ENCODE measurements at regions not wholly inside any gene's neighbourhood (a gene's known extent, or its start where the extent isn't known, plus 50 kb on each side); places are given as distances from the start of the nearest gene placed in this dataset.

DNA sequence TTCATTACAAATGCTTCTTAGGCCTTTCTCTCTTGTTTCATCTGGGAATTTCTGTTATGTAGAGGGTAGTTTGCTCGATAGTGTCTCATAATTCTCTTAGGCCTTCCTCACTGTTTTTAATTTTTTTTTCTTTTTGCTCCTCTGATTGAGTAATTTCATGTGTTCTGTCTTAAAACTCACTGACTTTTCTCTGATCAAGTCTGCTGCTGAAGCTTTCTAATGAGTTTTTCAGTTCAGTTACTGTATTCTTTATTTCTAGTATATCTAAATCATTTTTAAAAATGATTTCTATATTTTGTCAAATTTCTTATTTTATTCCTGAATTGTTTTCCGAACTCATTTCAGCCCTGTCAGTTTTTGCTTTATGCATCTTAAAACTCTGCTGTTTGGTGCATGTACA lies 228.0 kb downstream of the MID1IP1 start:
- intact Hi-C loops (cut with micrococcal nuclease; ENCODE audit: unreplicated experiment) = no loop called here
- Mint-ChIP-seq H3K27ac (ENCODE audit: unreplicated experiment) (no peak overlapping the region), H3K36me3 (ENCODE audit: insufficient read depth, unreplicated experiment) (no peaks in the 10 kb centered on the region), H3K27me3 (ENCODE audit: unreplicated experiment) (no peaks in the 10 kb centered on the region), H3K4me3 (ENCODE audit: low read depth, unreplicated experiment) (no peak overlapping the region), H3K4me1 (ENCODE audit: low read depth, unreplicated experiment) (no peaks in the 10 kb centered on the region), H3K9me3 (ENCODE audit: low read depth, unreplicated experiment) (peaks cover 3% of the 10 kb centered on the region)
- no peak for DNase-seq
- BruUV-seq (replicated peaks) = no TSS peak
- CTCF ChIA-PET = no interaction called here
- TF ChIP-seq, protein P1, sequence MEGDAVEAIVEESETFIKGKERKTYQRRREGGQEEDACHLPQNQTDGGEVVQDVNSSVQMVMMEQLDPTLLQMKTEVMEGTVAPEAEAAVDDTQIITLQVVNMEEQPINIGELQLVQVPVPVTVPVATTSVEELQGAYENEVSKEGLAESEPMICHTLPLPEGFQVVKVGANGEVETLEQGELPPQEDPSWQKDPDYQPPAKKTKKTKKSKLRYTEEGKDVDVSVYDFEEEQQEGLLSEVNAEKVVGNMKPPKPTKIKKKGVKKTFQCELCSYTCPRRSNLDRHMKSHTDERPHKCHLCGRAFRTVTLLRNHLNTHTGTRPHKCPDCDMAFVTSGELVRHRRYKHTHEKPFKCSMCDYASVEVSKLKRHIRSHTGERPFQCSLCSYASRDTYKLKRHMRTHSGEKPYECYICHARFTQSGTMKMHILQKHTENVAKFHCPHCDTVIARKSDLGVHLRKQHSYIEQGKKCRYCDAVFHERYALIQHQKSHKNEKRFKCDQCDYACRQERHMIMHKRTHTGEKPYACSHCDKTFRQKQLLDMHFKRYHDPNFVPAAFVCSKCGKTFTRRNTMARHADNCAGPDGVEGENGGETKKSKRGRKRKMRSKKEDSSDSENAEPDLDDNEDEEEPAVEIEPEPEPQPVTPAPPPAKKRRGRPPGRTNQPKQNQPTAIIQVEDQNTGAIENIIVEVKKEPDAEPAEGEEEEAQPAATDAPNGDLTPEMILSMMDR (IDR thresholded peaks at IDR 0.05; ENCODE audit: unreplicated experiment) = no peak

DNA sequence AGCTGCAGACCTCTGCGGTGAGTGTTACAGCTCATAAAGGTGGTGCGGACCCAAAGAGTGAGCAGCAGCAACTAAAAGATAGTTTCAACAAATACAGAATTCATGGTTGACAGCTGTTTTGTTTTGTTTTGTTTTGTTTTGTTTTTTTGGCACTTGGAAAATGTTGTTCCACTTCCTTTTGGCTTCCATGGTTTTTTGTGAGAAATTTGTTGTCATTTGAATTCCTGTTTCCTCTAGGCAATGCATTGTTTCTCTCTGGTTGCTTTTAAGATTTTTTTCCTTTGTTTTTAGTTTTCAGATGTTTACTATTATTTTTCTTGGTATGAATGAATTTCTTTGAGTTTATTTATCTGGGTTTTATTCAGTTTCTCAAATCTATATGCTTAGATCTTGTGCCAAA lies 229.4 kb downstream of the MID1IP1 start:
- H3K27ac Mint-ChIP-seq (ENCODE audit: unreplicated experiment) = no peak overlapping the region
- H3K27me3 Mint-ChIP-seq (ENCODE audit: unreplicated experiment) = no peaks in the 10 kb centered on the region
- H3K4me3 Mint-ChIP-seq (ENCODE audit: low read depth, unreplicated experiment) = no peak overlapping the region
- peaks cover 3% of the 10 kb centered on the region for H3K9me3 Mint-ChIP-seq (ENCODE audit: low read depth, unreplicated experiment)
- intact Hi-C loops (cut with micrococcal nuclease; ENCODE audit: unreplicated experiment) = no loop called here
- no TSS peak for BruUV-seq (replicated peaks)
- TF ChIP-seq, protein P1 (IDR thresholded peaks at IDR 0.05; ENCODE audit: unreplicated experiment) = no peak
- no peaks in the 10 kb centered on the region for H3K36me3 Mint-ChIP-seq (ENCODE audit: insufficient read depth, unreplicated experiment)
- DNase-seq = no peak
- CTCF ChIA-PET = no interaction called here
- no peaks in the 10 kb centered on the region for H3K4me1 Mint-ChIP-seq (ENCODE audit: low read depth, unreplicated experiment)

DNA sequence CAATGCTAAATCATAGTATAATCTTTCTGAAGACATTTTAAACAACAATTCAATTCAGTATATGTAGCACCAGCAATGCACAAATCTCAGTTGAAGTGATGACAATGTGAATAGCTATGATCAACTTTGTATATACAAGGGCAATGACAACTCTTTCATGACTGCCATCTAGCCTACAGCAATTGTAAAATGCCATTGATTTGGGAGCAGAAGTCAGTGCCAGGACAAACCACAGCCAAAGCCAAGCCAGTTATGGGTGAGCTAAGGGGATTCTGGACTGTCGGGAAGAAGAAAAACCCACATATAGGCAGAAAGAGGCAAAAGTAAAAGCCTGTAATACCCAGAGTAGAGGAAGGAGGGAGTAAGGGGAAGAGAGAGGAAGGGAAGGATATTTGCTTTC lies 238.6 kb downstream of the MID1IP1 start:
- Mint-ChIP-seq H3K36me3 (ENCODE audit: insufficient read depth, unreplicated experiment) (no peaks in the 10 kb centered on the region), H3K9me3 (ENCODE audit: low read depth, unreplicated experiment) (peaks cover 4% of the 10 kb centered on the region), H3K4me1 (ENCODE audit: low read depth, unreplicated experiment) (no peaks in the 10 kb centered on the region), H3K4me3 (ENCODE audit: low read depth, unreplicated experiment) (no peak overlapping the region), H3K27ac (ENCODE audit: unreplicated experiment) (no peak overlapping the region), H3K27me3 (ENCODE audit: unreplicated experiment) (peaks cover 13% of the 10 kb centered on the region)
- CTCF ChIA-PET = no interaction called here
- BruUV-seq (replicated peaks) = no TSS peak
- intact Hi-C loops (cut with micrococcal nuclease; ENCODE audit: unreplicated experiment) = no loop called here
- TF ChIP-seq, protein P1 (IDR thresholded peaks at IDR 0.05; ENCODE audit: unreplicated experiment) = no peak
- DNase-seq = no peak

DNA sequence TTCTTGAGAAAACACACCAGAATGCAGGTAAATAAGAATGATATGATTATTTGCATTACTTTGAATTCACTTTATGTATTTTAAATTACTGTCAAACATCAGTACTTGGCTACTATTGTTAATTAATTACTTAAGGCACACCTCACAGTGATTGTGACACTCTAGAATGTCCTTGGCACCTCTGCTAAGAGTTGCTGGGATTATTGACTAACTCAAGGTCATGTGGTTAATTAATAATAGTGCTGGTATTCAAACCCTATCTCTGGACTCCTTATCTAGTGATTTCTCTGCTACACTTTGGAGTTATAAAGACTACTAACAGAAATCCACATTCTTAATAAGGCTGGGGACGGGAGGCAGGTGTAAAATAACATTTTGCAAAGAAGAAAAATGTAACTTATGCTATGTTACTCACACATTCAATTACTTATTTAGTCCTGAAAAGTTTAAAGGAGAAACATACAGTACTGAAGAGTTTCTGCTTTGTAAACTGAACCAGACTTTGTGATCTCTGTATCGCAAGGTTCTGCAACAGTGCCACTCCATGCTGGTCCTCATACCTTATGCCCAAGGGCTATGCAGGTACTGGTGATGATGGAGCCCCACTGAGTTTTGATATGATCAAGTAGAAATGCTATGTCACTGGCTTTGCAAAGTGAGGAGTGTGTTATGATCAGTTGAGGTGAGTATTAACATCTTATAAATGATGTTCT lies 242.7 kb downstream of the MID1IP1 start:
- Mint-ChIP-seq H3K4me1 (ENCODE audit: low read depth, unreplicated experiment) (no peaks in the 10 kb centered on the region), H3K9me3 (ENCODE audit: low read depth, unreplicated experiment) (no peaks in the 10 kb centered on the region), H3K36me3 (ENCODE audit: insufficient read depth, unreplicated experiment) (no peaks in the 10 kb centered on the region), H3K27ac (ENCODE audit: unreplicated experiment) (no peak overlapping the region), H3K4me3 (ENCODE audit: low read depth, unreplicated experiment) (no peak overlapping the region), H3K27me3 (ENCODE audit: unreplicated experiment) (no peaks in the 10 kb centered on the region)
- BruUV-seq (replicated peaks) = no TSS peak
- TF ChIP-seq, protein P1 (IDR thresholded peaks at IDR 0.05; ENCODE audit: unreplicated experiment) = no peak
- CTCF ChIA-PET = no interaction called here
- intact Hi-C loops (cut with micrococcal nuclease; ENCODE audit: unreplicated experiment) = no loop called here
- no peak for DNase-seq

Measured in Calu3 (cell line).